NCI-H2196 (cell line): ENCODE measurements at regions not wholly inside any gene's neighbourhood (a gene's known extent, or its start where the extent isn't known, plus 50 kb on each side); places are given as distances from the start of the nearest gene placed in this dataset.
A peak's percentile ranks its signal among the peaks of the same experiment; 100 is the strongest.
"Not testable (repeated sequence)": the region's sequence is repeated elsewhere in the genome, so short reads cannot be mapped to it uniquely, and the experiment has no call there.

Experiments used
- DNase-seq: peaks from one replicate; lab custom pipeline; 2025; ENCODE audit not compliant: unreplicated experiment; lab: John Stamatoyannopoulos, UW

DNA sequence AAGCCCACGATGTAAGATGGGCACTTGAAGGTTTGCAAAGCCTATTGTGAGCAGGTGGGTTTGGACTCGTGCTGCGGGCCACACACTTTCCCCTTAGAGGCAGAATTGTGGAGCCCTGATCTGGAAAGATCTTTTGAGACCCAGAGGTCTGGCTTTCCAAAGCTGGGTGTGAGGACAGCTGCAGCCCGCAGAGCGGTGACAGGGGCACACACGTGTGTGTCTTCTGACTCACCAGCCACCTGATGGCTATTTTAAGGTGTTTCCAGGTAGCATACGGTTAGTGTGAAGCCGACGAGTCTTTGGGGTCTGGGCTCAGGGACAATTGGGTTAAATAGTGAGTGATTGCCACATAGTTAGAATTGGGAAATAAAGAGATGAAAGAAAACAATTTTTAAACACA, 108.9 kb upstream of the GSE1 start:
- no peak for DNase-seq

DNA sequence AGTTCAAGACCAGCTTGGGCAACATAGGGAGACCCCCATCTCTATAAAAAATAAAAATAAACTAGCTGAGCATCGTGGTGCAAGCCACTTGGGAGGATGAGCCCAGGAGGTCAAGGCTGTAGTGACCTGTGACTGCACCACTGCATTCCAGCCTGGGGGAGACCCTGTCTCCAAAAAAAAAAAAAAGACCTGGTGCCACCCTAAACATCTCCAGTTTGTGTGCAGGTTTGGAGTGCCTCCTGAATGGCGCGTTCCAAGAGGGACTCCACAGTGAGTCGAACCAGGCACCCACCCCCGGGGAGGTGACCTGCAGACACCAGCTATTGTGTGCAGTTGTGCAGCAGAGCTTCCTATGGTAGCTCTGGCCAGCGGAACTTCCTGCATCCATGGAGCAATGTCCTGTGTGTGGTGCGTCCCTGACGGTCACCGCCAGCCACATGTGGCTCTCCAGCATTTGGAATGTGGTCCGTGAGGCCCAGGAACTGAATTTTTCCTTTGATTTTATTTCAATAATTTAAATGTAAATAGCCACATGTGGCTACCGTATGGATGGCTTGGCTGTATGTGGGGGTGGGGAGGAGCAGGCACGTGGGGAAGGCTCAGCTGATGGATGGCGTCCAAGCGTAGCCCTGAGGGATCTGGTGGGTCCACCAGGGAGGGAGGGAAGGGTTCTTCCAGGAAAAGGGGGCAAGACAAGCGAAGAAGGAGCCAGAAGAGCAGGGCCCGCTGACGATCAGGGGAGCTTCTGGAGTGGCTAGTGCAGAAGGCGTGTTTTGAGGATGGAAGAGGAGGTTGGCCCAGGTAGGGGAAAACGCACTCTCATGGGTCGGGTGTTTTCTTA, 107.1 kb upstream of the GSE1 start:
- no peak for DNase-seq

DNA sequence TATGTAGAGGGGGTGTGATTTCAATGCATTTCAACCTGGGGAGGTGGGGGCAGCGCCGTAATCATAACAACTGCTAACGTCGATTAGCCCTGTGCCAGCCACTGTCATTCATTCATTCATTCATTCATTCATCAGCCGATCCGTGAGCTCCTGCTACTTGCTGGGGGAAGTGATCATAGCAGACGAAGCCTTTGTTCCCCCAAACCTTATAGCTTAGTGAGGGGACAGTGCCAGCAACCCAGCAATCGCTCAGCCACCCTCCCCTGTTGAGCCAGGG, 106.5 kb upstream of the GSE1 start:
- DNase-seq: no peak

DNA sequence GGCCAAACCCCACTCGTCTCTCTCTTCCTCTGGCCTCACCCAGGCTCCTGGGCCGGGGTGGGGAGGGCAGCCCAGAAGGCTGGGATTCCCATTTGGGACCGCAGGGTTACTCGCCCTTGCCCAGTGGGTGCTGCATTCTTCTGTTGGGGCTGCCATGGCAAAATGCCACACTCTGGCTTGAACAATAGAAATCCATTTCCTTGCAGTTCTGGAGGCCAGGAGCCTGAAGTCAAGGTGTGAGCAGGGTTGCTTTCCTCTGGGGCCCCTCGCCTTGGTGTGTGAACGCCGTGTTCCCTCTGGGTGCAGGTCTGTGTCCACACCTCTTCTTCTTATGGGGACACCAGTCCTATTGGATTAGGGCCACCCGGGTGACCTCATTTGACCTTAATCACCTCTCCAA, 105.8 kb upstream of the GSE1 start:
- no peak for DNase-seq

DNA sequence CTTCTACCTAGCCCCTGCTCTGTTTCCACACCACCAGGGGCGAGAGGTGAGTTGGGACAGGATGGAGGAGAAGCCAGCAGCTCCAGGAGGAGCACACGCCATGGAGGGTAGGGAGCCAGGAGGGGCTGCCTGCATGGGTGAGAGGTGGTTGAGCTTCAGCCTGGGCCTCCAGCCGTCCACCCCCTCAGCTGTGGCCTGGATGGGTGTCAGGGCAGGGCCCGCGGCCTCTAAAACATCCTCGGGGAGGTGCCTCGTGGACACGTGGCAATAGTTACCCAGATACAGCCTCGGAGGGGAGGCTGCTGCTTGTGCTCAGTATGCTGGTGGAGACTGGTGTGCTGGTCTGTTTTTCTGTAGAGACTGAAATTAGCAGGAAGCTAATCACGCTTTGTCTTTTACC, 104.7 kb upstream of the GSE1 start:
- no peak for DNase-seq

DNA sequence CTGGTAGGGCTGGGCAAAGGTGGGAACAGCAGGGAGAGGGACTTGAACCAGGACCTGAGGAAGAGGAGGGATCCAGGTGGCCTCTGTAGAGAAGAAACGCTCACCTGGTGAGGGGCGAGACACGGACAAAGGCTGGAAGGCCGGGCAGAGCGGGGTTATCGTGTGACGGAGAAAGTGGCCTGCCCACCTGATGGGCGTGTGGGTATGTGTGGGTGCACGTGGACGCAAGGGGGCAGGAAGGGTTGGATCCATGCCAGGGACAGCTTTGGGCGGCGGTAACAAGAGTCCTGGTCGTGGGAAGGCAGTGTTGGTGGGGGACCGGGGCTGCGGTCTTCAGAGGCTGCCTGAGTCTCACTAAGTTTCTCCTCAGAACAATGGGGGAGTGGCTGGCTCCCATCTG, 104.1 kb upstream of the GSE1 start:
- no peak for DNase-seq

DNA sequence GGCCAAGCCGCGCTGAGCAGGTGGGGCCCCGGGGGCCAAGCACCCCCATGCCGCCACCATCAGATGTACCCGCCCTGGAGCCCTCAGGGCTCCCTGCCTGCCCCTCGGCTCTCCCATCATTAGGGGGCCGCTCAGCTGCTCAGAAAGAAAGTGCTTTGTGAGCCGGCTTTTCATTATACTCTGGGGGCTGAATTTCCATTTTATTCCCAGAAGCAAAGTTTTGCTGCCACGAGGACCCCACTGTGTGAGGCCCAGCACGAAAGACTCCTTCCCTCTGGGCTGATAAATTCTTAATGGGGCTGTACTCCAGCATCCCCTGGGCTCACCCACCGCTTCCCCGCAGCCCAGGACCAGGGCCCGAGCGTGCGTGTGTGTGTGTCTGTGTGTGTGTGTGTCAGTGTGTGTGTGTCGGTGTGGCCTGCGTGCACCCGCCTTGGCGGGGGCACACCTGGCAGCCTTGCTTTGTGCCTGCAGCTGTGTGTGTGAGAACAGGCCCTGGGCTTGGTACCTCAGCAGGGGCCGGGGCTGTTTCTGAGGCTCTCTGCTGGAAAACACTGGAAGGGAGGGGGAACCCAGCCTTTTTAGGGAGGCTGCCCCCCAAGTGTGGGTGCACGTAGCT, 103.0 kb upstream of the GSE1 start:
- no peak for DNase-seq

DNA sequence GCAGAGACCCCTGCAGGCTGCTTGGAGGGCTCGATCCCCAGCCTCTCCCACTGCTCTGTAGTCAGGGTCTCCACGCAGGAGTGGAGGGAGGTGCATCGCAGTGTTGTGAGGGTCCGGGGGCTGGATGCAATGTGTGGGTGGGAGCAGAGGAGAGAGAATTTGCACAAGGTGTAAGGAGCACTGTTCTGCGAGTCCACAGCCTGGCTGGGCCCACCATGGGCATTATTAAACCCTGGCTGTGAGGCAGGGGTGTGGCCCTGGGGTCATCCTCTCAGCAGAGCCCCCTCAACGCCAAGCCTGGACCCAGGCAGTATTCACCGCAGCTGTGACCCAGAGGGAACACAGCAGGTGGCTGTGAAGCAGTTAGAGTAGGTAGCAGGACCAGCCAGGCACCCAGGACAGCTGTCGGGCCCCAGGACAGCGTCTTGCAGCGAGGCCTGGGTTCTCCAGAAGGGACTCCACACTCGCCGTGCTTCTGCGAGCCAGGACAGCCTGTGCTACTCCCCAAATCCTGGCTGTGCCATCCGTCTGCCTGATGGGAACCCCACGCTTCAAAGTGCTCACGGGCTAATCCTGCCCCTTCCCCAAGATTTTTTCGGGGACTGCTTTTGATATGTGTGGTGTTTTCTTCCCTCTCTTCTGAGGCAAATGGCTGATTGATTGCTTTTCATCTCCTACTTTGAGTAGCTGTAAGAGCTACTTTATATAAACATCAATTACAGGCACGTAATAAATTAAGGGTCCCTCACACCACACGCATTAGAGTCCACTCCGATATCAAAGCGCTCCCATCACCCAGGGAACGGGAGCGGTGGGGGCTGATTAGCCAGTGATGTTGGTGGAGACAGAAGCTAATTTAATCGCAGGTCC, 100.9 kb upstream of the GSE1 start:
- DNase-seq: no peak

DNA sequence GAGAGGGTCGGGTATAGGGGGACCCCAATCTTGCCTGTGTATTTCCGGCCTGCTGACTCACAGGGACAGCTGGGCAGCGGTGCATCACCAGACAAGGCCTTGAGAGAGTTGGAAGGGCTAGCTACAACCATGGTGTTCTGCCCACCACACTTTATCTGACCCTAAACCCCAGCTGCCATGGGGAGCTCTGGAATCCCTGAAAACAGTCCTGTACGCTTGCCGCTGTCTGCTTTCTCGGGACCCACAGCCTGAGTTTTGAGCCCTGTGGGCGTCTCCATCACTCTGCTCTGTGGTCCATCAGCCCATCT, 100.4 kb upstream of the GSE1 start:
- no peak for DNase-seq

DNA sequence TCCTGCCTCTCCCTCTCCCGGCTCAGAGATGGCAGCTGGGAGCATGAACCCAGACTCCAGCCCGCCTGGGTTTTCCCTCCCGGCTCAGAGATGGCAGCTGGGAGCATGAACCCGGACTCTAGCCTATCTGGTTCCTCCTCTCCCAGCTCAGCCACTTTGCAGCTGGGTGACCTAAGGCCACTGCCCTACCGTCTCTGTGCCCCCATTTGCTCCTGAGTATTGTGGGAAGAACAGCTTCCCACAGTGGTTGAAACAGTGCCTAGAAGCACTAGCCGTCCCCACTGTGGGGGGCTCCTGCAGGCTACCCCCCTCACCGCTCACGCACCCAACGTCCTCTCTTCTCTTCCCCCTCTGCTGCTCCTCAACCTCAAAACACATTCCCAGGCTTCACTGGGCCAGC, 99.9 kb upstream of the GSE1 start:
- no peak for DNase-seq

DNA sequence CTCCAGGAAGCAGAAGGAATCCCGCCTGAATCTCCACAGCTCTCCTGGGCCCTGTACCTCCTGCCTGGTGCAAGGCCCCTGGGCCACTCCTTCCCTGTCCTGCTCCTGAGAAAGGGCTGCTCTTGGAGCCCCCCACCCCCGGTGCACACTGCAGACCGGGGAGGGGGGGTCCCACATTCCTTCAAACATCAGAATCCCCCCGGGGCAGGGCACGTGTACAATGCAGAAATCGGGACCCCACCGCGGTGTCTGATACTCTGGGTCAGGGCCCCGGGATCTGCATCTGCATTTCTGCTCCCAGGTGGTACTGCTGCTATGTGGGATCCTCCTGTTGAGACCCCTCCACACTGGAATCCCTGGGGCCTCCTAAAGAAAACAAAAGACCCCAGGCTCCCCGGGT, 99.5 kb upstream of the GSE1 start:
- no peak for DNase-seq

DNA sequence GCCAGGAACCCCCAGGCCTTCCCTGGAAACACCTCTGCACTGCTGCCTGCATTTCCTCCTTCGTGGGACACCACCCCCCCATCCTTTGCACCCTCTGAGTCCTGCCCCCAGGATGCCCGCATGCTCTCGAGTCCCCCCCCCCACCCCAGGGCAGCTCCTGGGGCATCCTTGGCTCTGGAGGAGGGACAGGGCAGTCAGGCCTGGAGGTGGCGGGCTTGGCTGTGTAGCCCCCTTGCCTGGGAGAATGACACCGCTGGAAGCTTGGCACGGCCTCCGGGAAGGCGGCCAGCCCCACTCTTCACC, 98.9 kb upstream of the GSE1 start:
- DNase-seq: no peak

DNA sequence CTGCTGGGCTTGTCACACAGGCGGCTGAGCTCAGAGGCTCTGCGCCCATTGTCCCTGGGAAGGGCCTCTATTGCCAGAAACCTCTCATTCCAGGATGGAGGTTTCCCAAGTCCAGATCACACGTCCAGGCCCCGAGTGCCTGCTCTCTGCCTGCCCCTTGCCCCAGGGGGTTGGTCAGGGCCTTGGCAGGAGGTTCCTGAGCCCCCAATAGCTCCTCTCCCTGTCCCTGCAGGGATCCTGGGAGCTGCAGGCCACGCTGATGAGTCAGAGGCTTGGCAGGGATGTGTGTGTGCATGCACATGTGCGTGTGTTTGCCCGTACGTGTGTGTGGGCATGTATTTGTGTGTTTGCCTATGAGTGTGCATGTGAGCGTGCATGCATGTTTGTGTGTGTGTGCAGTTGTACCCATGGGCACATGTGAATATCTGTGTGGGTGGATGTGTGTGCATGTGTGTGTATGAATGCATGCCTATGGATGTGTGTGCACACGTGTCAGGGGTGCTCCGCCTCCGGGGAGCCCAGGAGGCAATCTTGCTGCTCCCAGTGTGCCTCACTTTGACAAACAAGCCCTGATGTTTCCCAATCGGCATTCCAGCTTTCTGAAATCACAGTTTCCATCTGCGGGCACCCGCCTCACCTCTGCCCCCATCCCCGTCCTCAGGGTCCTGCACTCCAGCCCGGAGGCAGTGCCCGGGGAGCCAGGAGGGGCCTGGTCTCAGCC, 98.4 kb upstream of the GSE1 start:
- peak; percentile 34 for DNase-seq

DNA sequence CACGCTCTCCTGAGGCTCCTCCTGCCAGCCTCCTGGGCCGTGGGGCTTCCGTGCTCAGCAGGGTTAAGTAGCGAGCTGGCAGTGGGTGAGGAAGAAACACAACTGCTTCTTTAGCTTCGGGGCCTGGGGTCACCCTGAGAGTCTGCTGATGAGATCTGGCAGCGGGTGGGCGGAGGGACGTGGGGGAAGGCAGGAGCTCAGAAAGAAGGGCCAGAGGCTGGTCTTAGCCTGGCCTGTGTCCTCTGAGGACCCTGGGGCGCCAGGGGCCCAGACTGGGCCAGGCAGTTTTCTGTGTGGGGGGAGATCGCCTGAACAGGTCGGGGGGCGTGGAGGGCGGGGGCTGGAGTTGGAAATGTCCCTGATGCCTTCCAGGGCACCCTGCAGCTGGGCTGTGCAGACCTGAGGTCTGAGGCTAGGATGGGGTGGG, 97.8 kb upstream of the GSE1 start:
- DNase-seq: no peak

DNA sequence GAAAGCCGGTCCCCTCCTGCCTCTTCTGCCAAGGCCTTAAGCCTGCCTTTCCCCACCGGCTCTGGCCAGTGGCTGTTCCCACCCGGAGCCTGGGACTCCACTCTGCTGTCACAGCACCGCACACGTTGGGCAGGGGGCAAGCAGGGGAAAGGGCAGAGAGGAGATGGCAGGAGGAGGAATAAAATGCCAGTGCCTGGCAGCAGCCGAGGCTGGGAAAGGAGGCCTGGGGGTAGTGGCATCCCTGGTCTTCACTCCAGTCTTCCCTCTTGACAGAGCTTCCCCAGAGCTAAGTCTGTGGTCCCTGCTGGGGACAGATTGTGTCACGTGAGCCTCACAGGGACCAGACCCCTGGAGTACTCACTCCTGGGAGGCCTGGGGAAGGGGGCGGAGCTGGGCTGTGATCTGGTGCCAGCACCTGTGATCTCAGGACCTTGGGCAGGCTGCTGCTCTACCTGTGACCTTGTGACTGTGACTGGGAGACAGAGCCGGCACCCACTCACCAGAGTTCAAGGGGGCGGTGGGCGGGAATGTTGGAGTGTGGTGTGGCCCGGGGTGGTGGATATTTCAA, 97.2 kb upstream of the GSE1 start:
- DNase-seq: no peak

DNA sequence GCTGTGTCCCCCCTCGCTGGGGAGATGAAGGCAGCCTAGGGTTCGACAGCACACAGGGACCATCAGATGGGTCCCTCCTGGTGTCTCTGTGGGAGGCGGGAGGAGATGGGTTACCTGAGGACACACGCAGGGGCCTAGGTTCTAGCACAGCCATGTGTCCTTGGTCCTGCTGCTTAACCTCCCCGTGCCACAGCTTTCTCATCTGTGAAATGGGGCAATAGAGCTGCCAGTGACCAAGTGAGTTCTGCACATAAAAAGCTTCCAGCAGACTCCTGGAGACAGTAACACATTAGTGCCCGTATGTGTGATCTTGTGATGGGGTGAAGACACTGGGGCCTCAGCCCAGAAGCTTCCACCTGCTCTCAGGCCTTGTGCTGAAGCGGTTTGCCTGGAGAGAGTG, 96.0 kb upstream of the GSE1 start:
- DNase-seq: no peak

DNA sequence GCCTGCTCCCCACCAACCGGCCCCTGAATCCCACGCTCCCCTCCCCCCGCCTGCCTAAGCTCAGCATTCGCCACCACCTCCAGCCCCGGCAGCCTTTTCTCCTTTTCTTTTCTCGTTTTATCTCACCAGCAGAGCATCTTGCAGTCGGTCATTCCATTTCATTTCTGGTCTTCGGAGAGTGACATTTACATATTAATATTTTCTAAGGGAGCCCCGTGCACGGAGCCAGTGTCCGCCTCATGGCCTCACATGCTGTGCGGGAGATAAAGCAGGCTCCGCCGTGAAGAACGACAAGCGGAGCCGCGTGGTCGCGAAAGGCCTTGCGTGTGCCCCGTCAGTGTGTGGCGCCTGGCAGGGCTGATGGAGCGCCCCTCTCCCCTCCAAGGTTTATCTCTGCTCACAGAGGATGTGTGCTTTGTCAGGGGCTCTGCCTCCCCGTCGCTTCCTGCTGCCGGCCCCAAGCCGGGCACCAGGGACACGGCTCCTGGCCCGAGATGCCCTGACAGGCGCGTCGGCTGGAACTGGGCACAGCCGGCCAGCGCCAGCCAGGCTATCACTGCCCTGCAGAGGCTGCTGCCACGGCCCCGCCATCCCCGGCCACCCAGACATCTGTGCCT, 95.5 kb upstream of the GSE1 start:
- no peak for DNase-seq

DNA sequence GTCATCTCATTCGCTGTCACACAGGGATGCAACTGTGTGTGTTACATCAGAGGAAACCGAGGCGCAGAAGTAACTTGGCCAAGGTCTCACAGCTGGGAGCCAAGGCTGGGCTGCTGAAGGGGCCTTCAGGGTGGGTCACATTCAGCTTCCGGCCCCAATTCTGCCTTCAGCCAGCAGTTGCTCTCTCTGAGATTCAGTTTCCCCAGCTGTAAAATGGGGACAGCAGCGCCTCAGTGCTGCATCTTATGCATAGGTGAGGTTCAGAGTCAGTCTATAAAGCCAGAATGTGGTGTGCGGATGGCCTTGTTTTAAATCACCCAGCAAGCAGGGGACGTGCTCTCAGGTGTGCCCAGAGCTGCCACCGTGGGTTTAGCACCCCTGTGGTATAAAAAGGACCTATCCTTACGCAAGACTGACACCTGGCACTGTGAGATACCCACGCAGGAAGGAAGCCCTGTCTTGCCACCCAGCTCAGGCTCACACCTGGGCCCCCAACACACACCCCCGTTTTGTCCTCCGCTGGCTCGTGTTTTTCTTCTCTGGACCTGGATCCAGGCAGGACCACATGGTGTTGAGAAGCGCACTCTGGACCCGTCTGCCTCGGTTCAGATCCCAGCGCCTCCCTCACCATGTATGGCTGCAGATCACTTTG, 94.6 kb upstream of the GSE1 start:
- DNase-seq: no peak

DNA sequence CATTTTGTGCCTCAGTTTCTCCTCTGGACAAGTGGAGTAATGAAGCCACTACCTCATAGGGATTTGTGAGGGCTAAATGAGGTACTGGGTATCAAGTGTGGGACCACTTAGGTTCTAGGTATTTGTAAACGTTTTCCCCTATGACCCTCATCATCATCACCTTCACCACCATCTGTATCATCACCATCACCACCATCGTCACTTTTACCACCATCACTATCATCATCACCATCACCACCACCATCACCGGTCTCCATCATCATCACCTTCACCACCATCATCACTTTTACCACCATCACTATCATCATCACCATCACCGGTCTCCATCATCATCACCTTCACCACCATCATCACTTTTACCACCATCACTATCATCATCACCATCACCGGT, 94.1 kb upstream of the GSE1 start:
- not testable (repeated sequence) for DNase-seq

DNA sequence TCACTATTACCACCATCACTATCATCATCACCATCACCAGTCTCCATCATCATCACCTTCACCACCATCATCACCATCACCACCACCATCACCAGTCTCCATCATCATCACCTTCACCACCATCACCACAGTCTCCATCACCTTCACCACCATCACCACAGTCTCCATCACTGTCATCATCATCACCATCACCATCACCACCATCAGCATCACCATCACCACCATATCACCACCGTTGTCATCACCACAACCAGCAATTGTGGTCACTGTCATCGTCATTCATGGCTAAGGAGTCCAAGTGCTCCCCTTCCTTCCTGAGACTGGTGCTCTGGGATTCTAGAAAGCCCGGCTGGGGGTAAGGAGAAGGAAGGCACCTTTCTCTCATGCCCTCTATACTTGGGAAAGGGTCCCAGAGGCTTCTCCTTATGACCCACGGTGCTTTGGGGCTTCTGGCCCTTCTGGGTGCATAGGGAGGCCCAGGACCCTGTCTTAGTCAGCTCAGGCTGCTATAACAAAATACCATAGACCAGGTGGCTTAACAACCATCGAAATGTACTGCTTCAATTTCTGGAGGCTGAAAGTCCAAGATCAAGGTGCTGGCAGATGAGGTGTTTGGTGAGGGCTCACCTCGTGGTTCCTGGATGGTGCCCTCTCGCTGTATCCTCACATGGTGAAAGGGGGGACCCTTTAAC, 93.4 kb upstream of the GSE1 start:
- no peak for DNase-seq
